ENCODE measurements at regions not wholly inside any gene's neighbourhood (a gene's known extent, or its start where the extent isn't known, plus 50 kb on each side); places are given as distances from the start of the nearest gene placed in this dataset.
"Not testable (repeated sequence)": the region's sequence is repeated elsewhere in the genome, so short reads cannot be mapped to it uniquely, and the experiment has no call there.

GRCh38 chr15:35697549-35698299, 151.8 kb upstream of the DPH6 start:
- H3K9me3 ChIP-seq: no peaks in the 10 kb centered on the region
- DNase-seq: no peak
- no peaks in the 10 kb centered on the region for H3K36me3 ChIP-seq
- H3K27me3 ChIP-seq: no peaks in the 10 kb centered on the region
- intact Hi-C loops (cut with DNase I): no loop called here
- peak overlapping the region in 3 of 4 donors; percentile 47 to 63 (median 48) for H3K27ac ChIP-seq
- no peak overlapping the region for H3K4me3 ChIP-seq
- 9 to 32% methylated on average over 8 of the region's 8 CpGs for WGBS, 2 donors
- H3K4me1 ChIP-seq: peaks cover 0 to 37% (median 11%) of the 10 kb centered on the region in 3 donors
- TF ChIP-seq CTCF (IDR thresholded peaks at IDR 0.05) (peak in 2 of 6 experiments; percentile 15 to 43), POLR2A (IDR thresholded peaks at IDR 0.05) (no peak)

- DNase-seq: no peak
- intact Hi-C loops (cut with DNase I): no loop called here
These were observed 152.4 kb upstream of the DPH6 start for GRCh38 chr15:35698331-35698730.

GRCh38 chr15:35698966-35699575, 153.1 kb upstream of the DPH6 start:
- intact Hi-C loops (cut with DNase I): no loop called here
- 61 to 73% methylated on average over 2 of the region's 2 CpGs for WGBS, 2 donors
- H3K27ac ChIP-seq: no peak overlapping the region
- no peak for TF ChIP-seq CTCF (IDR thresholded peaks at IDR 0.05)
- no peak for TF ChIP-seq POLR2A (IDR thresholded peaks at IDR 0.05)
- DNase-seq: no peak
- peaks cover 3 to 38% (median 11%) of the 10 kb centered on the region in 3 donors for H3K4me1 ChIP-seq
- H3K9me3 ChIP-seq: no peaks in the 10 kb centered on the region
- no peaks in the 10 kb centered on the region for H3K36me3 ChIP-seq
- H3K27me3 ChIP-seq: no peaks in the 10 kb centered on the region
- no peak overlapping the region for H3K4me3 ChIP-seq

More at GRCh38 chr15:35698331-35698730, 152.4 kb upstream of the DPH6 start:
- no peaks in the 10 kb centered on the region for H3K9me3 ChIP-seq
- H3K27me3 ChIP-seq: no peaks in the 10 kb centered on the region
- no peak for TF ChIP-seq POLR2A (IDR thresholded peaks at IDR 0.05)
- no peak for TF ChIP-seq CTCF (IDR thresholded peaks at IDR 0.05)
- peaks cover 2 to 41% (median 11%) of the 10 kb centered on the region in 3 donors for H3K4me1 ChIP-seq
- H3K27ac ChIP-seq: peak overlapping the region in 2 of 4 donors; percentile 6 to 63
- no peak overlapping the region for H3K4me3 ChIP-seq
- 80 to 89% methylated on average over 4 of the region's 4 CpGs for WGBS, 2 donors
- no peaks in the 10 kb centered on the region for H3K36me3 ChIP-seq

- peaks cover 3 to 38% (median 11%) of the 10 kb centered on the region in 3 donors for H3K4me1 ChIP-seq
- H3K9me3 ChIP-seq; H3K27ac ChIP-seq; DNase-seq; H3K27me3 ChIP-seq; H3K4me3 ChIP-seq; H3K36me3 ChIP-seq; intact Hi-C loops (cut with DNase I): not testable (repeated sequence)
- WGBS, 2 donors: 70 to 77% methylated on average over 5 of the region's 5 CpGs
These were observed 154.2 kb upstream of the DPH6 start for GRCh38 chr15:35700091-35700593.

- DNase-seq: no peak
- H3K36me3 ChIP-seq: no peaks in the 10 kb centered on the region
- no peaks in the 10 kb centered on the region for H3K9me3 ChIP-seq
- TF ChIP-seq CTCF (IDR thresholded peaks at IDR 0.05) (no peak), POLR2A (IDR thresholded peaks at IDR 0.05) (no peak)
- H3K4me1 ChIP-seq: peaks cover 6 to 41% (median 11%) of the 10 kb centered on the region in 3 donors
- 91 to 96% methylated on average over 4 of the region's 4 CpGs for WGBS, 2 donors
- H3K4me3 ChIP-seq: no peak overlapping the region
- intact Hi-C loops (cut with DNase I): no loop called here
- H3K27me3 ChIP-seq: no peaks in the 10 kb centered on the region
- H3K27ac ChIP-seq: no peak overlapping the region
These were observed 155.6 kb upstream of the DPH6 start for GRCh38 chr15:35701402-35702046.

Measured in esophagus squamous epithelium (tissue), 5 donors.